DMS53 treated with DMSO at 0.1 percent for 48 hours (cell line): ENCODE measurements at regions not wholly inside any gene's neighbourhood (a gene's known extent, or its start where the extent isn't known, plus 50 kb on each side); places are given as distances from the start of the nearest gene placed in this dataset.

Source experiments
- DNase-seq: peaks from one replicate; lab custom pipeline; 2025; ENCODE audit not compliant: unreplicated experiment; lab: John Stamatoyannopoulos, UW

GRCh38 chr2:168375195-168375798 lies 80.8 kb upstream of the CERS6 start:
- DNase-seq: no peak

- no peak for DNase-seq
Observed at GRCh38 chr2:168378960-168379669, 77.0 kb upstream of the CERS6 start.

- DNase-seq: no peak
Observed at GRCh38 chr2:168380500-168380899, 75.6 kb upstream of the CERS6 start.

- DNase-seq: no peak
Observed at GRCh38 chr2:168392024-168392423, 64.0 kb upstream of the CERS6 start.

- DNase-seq: no peak
Observed at GRCh38 chr2:168392797-168393196, 63.3 kb upstream of the CERS6 start.

GRCh38 chr2:168394262-168394661 lies 61.8 kb upstream of the CERS6 start:
- no peak for DNase-seq

- no peak for DNase-seq
Observed at GRCh38 chr2:168396131-168396530, 59.9 kb upstream of the CERS6 start.

GRCh38 chr2:168397629-168398028 lies 58.4 kb upstream of the CERS6 start:
- no peak for DNase-seq

- DNase-seq: no peak
Observed at GRCh38 chr2:168401048-168401556, 55.0 kb upstream of the CERS6 start.

GRCh38 chr2:168401771-168402170 lies 54.3 kb upstream of the CERS6 start:
- no peak for DNase-seq

GRCh38 chr2:168402531-168402930 lies 53.5 kb upstream of the CERS6 start:
- no peak for DNase-seq

GRCh38 chr2:168403736-168404135 lies 52.3 kb upstream of the CERS6 start:
- no peak for DNase-seq

- DNase-seq: no peak
Observed at GRCh38 chr2:168404764-168405163, 51.3 kb upstream of the CERS6 start.
